Calu3 (cell line): ENCODE measurements at regions not wholly inside any gene's neighbourhood (a gene's known extent, or its start where the extent isn't known, plus 50 kb on each side); places are given as distances from the start of the nearest gene placed in this dataset.

Experiments
- BruUV-seq: library from RNA; stranded (reverse); fragments of 400-500 nt; replicated peaks from 2 replicates; lab custom pipeline; 2021; lab: Mats Ljungman, UMichigan
- CTCF ChIA-PET: fragments of 300-600 bp; sonication (Branson Sonifier 250); formaldehyde crosslinking; loops from one replicate; lab custom pipeline; 2022; ENCODE audit warnings: antibody characterized with exemption; lab: Charles Lee
- DNase-seq: peaks from one replicate; pipeline ENCODE4 v3.0.0; 2022
- H3K27ac Mint-ChIP-seq: one replicate; pipeline ENCODE4 v1.8.0; 2022; ENCODE audit warnings: mixed read lengths; ENCODE audit not compliant: unreplicated experiment
- H3K27me3 Mint-ChIP-seq: one replicate; pipeline ENCODE4 v1.8.0; 2022; ENCODE audit warnings: mixed read lengths; ENCODE audit not compliant: unreplicated experiment
- H3K36me3 Mint-ChIP-seq: one replicate; pipeline ENCODE4 v1.8.0; 2022; ENCODE audit warnings: mild to moderate bottlenecking, moderate library complexity, mixed read lengths; ENCODE audit not compliant: insufficient read depth, unreplicated experiment
- H3K4me1 Mint-ChIP-seq: one replicate; pipeline ENCODE4 v1.8.0; 2022; ENCODE audit warnings: mild to moderate bottlenecking, low read depth, mixed read lengths; ENCODE audit not compliant: unreplicated experiment
- H3K4me3 Mint-ChIP-seq: one replicate; pipeline ENCODE4 v1.8.0; 2022; ENCODE audit warnings: mild to moderate bottlenecking, low read depth, moderate library complexity, mixed read lengths; ENCODE audit not compliant: unreplicated experiment
- H3K9me3 Mint-ChIP-seq: one replicate; pipeline ENCODE4 v1.8.0; 2022; ENCODE audit warnings: low read depth, mixed read lengths; ENCODE audit not compliant: unreplicated experiment
- intact Hi-C: fragments of 100-400 bp; cut with micrococcal nuclease; formaldehyde crosslinking; loops from one replicate; pipeline ENCODE4 v1.10.0; 2022; ENCODE audit not compliant: unreplicated experiment
- TF ChIP-seq, protein P1 (sequence below): fragments of 200-600 bp; IDR thresholded peaks from one replicate; pipeline ENCODE4 v1.8.0; 2022; ENCODE audit warnings: antibody characterized with exemption; ENCODE audit not compliant: unreplicated experiment

DNA sequence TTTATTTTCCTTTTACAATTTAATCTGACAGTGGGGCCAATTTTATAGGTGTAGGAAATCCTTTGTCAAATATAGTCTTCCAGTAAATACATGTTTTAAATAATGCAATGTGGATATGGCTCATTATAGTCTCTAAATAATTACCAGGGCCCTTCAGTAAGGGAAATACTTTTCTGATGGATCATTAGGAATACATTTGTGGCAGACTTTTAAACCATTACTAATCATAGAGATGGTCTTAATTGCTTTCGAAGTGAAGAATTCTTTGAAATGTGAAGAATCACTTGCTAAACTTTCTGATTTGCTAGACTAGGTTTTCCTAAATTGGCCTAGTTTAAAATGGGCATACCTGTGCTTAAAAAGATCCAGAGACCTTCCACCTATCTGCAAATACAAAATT lies 105.6 kb upstream of the ELL2 start:
- Mint-ChIP-seq H3K9me3 (peaks cover 4% of the 10 kb centered on the region), H3K27ac (peak overlapping the region; percentile 74), H3K27me3 (no peaks in the 10 kb centered on the region), H3K4me1 (peaks cover 49% of the 10 kb centered on the region), H3K36me3 (no peaks in the 10 kb centered on the region), H3K4me3 (no peak overlapping the region)
- CTCF ChIA-PET: no interaction called here
- BruUV-seq: no TSS peak
- intact Hi-C loops: no loop called here
- DNase-seq: no peak
- TF ChIP-seq, protein P1, sequence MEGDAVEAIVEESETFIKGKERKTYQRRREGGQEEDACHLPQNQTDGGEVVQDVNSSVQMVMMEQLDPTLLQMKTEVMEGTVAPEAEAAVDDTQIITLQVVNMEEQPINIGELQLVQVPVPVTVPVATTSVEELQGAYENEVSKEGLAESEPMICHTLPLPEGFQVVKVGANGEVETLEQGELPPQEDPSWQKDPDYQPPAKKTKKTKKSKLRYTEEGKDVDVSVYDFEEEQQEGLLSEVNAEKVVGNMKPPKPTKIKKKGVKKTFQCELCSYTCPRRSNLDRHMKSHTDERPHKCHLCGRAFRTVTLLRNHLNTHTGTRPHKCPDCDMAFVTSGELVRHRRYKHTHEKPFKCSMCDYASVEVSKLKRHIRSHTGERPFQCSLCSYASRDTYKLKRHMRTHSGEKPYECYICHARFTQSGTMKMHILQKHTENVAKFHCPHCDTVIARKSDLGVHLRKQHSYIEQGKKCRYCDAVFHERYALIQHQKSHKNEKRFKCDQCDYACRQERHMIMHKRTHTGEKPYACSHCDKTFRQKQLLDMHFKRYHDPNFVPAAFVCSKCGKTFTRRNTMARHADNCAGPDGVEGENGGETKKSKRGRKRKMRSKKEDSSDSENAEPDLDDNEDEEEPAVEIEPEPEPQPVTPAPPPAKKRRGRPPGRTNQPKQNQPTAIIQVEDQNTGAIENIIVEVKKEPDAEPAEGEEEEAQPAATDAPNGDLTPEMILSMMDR: no peak

DNA sequence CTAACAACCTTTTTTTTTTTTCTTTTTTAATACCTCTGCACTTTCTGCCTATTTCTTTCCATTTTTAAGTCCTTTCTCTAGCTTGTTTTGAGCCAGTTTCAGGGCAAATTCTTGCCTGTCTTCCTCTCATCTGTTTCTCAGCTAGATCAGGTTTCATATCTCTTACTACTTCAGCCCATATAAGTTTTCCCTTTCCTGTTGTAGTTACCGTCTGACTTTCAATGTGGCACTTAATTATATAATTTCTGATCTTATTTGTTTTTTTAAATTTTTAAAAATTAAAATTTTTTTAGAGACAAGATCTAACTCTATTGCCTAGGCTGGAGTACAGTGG lies 104.7 kb upstream of the ELL2 start:
- Mint-ChIP-seq H3K4me1 (peaks cover 40% of the 10 kb centered on the region), H3K36me3 (no peaks in the 10 kb centered on the region), H3K4me3 (no peak overlapping the region), H3K9me3 (peaks cover 4% of the 10 kb centered on the region), H3K27ac (no peak overlapping the region), H3K27me3 (no peaks in the 10 kb centered on the region)
- TF ChIP-seq, protein P1: no peak
- intact Hi-C loops: no loop called here
- BruUV-seq: no TSS peak
- no peak for DNase-seq
- CTCF ChIA-PET: interaction anchor here (0.7 to 1.0 kb wide), 2 partner anchors 24 to 251 kb away, joined by 3 read pairs; no protein-coding TSS in a partner anchor

DNA sequence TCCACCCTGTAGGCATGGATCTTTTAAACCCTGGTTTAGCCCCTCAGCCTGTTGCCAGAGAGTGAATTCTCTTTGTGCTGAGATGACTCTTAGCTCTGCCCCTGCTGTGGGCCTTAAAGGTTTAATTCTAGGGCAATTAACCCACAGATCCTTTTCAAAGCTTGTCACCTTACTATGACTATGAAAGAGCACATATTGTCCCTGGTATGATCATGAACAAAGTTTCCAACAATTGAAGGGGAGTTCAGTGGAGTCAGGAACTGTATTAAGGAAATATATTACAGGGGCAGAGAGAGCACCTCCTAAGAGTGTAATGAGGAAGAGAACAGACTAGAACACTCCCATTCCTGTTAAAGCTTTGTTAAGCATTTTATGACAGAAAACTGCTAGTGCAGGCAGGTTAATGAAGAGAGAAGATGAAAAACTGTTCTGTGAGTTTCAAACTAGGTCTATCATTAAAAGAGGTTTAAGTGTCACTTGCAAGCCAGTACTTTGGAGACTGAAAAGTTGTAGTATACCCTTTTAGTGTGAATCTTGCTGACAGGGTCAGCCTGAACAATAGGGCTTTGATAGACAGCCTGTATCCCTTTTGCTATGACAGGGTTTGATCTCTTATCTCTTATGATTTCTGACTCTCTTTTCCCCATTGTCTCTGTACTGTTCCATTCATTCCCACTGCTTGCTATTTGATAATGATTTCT lies 104.2 kb upstream of the ELL2 start:
- H3K36me3 Mint-ChIP-seq: no peaks in the 10 kb centered on the region
- peaks cover 4% of the 10 kb centered on the region for H3K9me3 Mint-ChIP-seq
- intact Hi-C loops: no loop called here
- no peaks in the 10 kb centered on the region for H3K27me3 Mint-ChIP-seq
- TF ChIP-seq, protein P1: no peak
- peaks cover 35% of the 10 kb centered on the region for H3K4me1 Mint-ChIP-seq
- H3K4me3 Mint-ChIP-seq: no peak overlapping the region
- no peak for DNase-seq
- H3K27ac Mint-ChIP-seq: peak overlapping the region; percentile 33
- BruUV-seq: no TSS peak
- CTCF ChIA-PET: interaction anchor here (0.7 to 1.0 kb wide), 2 partner anchors 24 to 252 kb away, joined by 3 read pairs; no protein-coding TSS in a partner anchor

DNA sequence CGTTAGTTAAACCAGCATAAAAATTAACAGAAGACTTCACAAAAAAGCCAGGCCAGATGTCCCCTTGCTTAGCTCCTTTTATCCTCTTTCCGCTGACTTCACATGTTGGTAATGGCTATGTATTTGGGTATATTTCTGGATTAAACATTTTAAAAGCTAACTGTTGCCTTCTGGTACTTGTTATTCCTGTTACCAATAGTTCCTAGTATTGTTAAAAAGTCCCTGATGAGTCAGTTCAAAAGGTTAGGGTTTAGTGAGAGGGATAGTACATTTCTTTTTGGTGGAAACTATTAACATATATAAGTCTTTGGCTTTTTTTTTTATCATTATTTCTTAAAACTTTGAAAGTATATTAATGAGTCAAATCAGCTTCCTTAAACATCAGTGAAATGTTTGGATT lies 103.2 kb upstream of the ELL2 start:
- CTCF ChIA-PET: interaction anchor here (0.6 kb wide), 1 partner anchor 162 kb away, joined by 3 read pairs; no protein-coding TSS in a partner anchor

More for the DNA sequence above, 103.2 kb upstream of the ELL2 start:
- Mint-ChIP-seq H3K36me3 (no peaks in the 10 kb centered on the region), H3K4me3 (no peak overlapping the region), H3K4me1 (peaks cover 29% of the 10 kb centered on the region), H3K27ac (no peak overlapping the region), H3K27me3 (no peaks in the 10 kb centered on the region), H3K9me3 (no peaks in the 10 kb centered on the region)
- intact Hi-C loops: no loop called here
- TF ChIP-seq, protein P1: no peak
- DNase-seq: no peak
- BruUV-seq: no TSS peak
